HCT116 (cell line): ENCODE measurements at regions not wholly inside any gene's neighbourhood (a gene's known extent, or its start where the extent isn't known, plus 50 kb on each side); places are given as distances from the start of the nearest gene placed in this dataset.

Source experiments
- EZH2 ChIP-seq: fragments of 200-600 bp; sonication (generic); IDR thresholded peaks from 2 replicates; pipeline ENCODE4 v1.6.1; 2017; ENCODE audit warnings: antibody characterized with exemption, mixed run types
- POLR2A ChIP-seq: IDR thresholded peaks from 2 replicates; pipeline ENCODE4 v1.7.0; 2011; ENCODE audit warnings: borderline replicate concordance; ENCODE audit not compliant: insufficient read depth, insufficient read length; ENCODE audit errors: extremely low read depth
- POLR2AphosphoS5 ChIP-seq: IDR thresholded peaks from 2 replicates; pipeline ENCODE4 v1.6.1; 2011; ENCODE audit warnings: mild to moderate bottlenecking, low read depth, low read length, moderate library complexity
- TF ChIP-seq, protein P1 (sequence below), 3 experiments: fragments of 200-600 bp in 1 of 3; sonication (generic) in 1 of 3; IDR thresholded peaks in 2 of 3; conservative IDR thresholded peaks in 1 of 3; 2 replicates each; pipeline ENCODE4 v1.5.1; 2012 to 2017; ENCODE audit warnings: low read depth in 2 of 3, low read length in 2 of 3, antibody characterized with exemption in 1 of 3, borderline replicate concordance in 1 of 3, control low read depth in 1 of 3, mild to moderate bottlenecking in 1 of 3, mixed read lengths in 1 of 3, mixed run types in 1 of 3, moderate library complexity in 1 of 3; ENCODE audit not compliant: insufficient read depth in 1 of 3

DNA sequence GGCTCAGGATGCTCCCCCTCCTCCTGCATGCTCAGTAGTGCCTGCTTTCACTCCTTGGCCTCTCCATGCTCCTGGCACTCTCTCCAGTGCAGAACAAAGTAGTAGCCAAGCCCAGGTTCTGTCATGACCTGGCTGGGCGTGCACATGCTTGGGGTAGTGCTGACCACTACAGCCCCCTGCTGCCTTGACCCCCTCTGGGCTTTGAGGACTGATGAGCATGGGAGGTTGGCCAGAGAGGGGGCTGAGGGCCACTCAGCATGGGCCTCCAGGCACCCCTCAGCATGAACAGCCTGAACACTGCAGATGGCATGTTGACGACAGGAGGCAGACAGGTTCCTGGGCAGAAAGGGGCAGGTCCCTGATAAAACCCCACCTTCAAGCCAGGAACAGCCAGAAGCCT is 935.7 kb upstream of the PRMT6 start:
- TF ChIP-seq, protein P1, sequence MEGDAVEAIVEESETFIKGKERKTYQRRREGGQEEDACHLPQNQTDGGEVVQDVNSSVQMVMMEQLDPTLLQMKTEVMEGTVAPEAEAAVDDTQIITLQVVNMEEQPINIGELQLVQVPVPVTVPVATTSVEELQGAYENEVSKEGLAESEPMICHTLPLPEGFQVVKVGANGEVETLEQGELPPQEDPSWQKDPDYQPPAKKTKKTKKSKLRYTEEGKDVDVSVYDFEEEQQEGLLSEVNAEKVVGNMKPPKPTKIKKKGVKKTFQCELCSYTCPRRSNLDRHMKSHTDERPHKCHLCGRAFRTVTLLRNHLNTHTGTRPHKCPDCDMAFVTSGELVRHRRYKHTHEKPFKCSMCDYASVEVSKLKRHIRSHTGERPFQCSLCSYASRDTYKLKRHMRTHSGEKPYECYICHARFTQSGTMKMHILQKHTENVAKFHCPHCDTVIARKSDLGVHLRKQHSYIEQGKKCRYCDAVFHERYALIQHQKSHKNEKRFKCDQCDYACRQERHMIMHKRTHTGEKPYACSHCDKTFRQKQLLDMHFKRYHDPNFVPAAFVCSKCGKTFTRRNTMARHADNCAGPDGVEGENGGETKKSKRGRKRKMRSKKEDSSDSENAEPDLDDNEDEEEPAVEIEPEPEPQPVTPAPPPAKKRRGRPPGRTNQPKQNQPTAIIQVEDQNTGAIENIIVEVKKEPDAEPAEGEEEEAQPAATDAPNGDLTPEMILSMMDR (IDR thresholded peaks at IDR 0.05 in 2 of 3, conservative IDR thresholded peaks at IDR 0.05 in 1 of 3; ENCODE audit: borderline replicate concordance in 1 of 3, insufficient read depth in 1 of 3, low read depth in 2 of 3, low read length in 2 of 3) = no peak
- no peak for TF ChIP-seq EZH2
- no peak for TF ChIP-seq POLR2A
- no peak for TF ChIP-seq POLR2AphosphoS5
